ENCODE measurements at regions not wholly inside any gene's neighbourhood (a gene's known extent, or its start where the extent isn't known, plus 50 kb on each side); places are given as distances from the start of the nearest gene placed in this dataset.

- TF ChIP-seq CTCF (IDR thresholded peaks at IDR 0.05) (no peak), POLR2A (IDR thresholded peaks at IDR 0.05) (no peak)
Measured at GRCh38 chr3:104943974-104944373, 422.7 kb upstream of the ALCAM start.
